ENCODE measurements at regions not wholly inside any gene's neighbourhood (a gene's known extent, or its start where the extent isn't known, plus 50 kb on each side); places are given as distances from the start of the nearest gene placed in this dataset.
"Not testable (repeated sequence)": the region's sequence is repeated elsewhere in the genome, so short reads cannot be mapped to it uniquely, and the experiment has no call there.

- DNase-seq (ENCODE audit: low read depth): peak; percentile 82
Observed at GRCh38 chr16:64356267-64356666, 765.6 kb downstream of the CDH11 start.

- no peak for DNase-seq (ENCODE audit: low read depth)
Observed at GRCh38 chr16:64352246-64352645, 769.6 kb downstream of the CDH11 start.

GRCh38 chr16:64351121-64351520 lies 770.7 kb downstream of the CDH11 start:
- DNase-seq (ENCODE audit: low read depth): no peak

- no peak for DNase-seq (ENCODE audit: low read depth)
Observed at GRCh38 chr16:64346080-64346479, 775.8 kb downstream of the CDH11 start.

- DNase-seq (ENCODE audit: low read depth): no peak
Observed at GRCh38 chr16:64345142-64345541, 776.7 kb downstream of the CDH11 start.

- DNase-seq (ENCODE audit: low read depth): not testable (repeated sequence)
Observed at GRCh38 chr16:64343820-64344443, 777.9 kb downstream of the CDH11 start.

GRCh38 chr16:64343061-64343819 lies 778.6 kb downstream of the CDH11 start:
- DNase-seq (ENCODE audit: low read depth): no peak

GRCh38 chr16:64341336-64341735 lies 780.5 kb downstream of the CDH11 start:
- not testable (repeated sequence) for DNase-seq (ENCODE audit: low read depth)

GRCh38 chr16:64339052-64339770 lies 782.7 kb downstream of the CDH11 start:
- DNase-seq (ENCODE audit: low read depth): peak; percentile 69

- DNase-seq (ENCODE audit: low read depth): no peak
Observed at GRCh38 chr16:64321881-64322280, 800.0 kb downstream of the CDH11 start.

- no peak for DNase-seq (ENCODE audit: low read depth)
Observed at GRCh38 chr16:64321066-64321465, 800.8 kb downstream of the CDH11 start.

GRCh38 chr16:64317601-64318000 lies 804.3 kb downstream of the CDH11 start:
- no peak for DNase-seq (ENCODE audit: low read depth)

- DNase-seq (ENCODE audit: low read depth): no peak
Observed at GRCh38 chr16:64313726-64314125, 808.1 kb downstream of the CDH11 start.

- no peak for DNase-seq (ENCODE audit: low read depth)
Observed at GRCh38 chr16:64312980-64313379, 808.9 kb downstream of the CDH11 start.

GRCh38 chr16:64312292-64312691 lies 809.6 kb downstream of the CDH11 start:
- no peak for DNase-seq (ENCODE audit: low read depth)

- DNase-seq (ENCODE audit: low read depth): no peak
Observed at GRCh38 chr16:64311241-64311640, 810.6 kb downstream of the CDH11 start.

- DNase-seq (ENCODE audit: low read depth): no peak
Observed at GRCh38 chr16:64309398-64310110, 812.3 kb downstream of the CDH11 start.

- no peak for DNase-seq (ENCODE audit: low read depth)
Observed at GRCh38 chr16:64308721-64309120, 813.1 kb downstream of the CDH11 start.

- no peak for DNase-seq (ENCODE audit: low read depth)
Observed at GRCh38 chr16:64307431-64307830, 814.4 kb downstream of the CDH11 start.

GRCh38 chr16:64305663-64306062 lies 816.2 kb downstream of the CDH11 start:
- no peak for DNase-seq (ENCODE audit: low read depth)

GRCh38 chr16:64304951-64305350 lies 816.9 kb downstream of the CDH11 start:
- DNase-seq (ENCODE audit: low read depth): no peak

- no peak for DNase-seq (ENCODE audit: low read depth)
Observed at GRCh38 chr16:64304396-64304795, 817.5 kb downstream of the CDH11 start.
